Cardiac fibroblast (primary cell): ENCODE measurements at regions not wholly inside any gene's neighbourhood (a gene's known extent, or its start where the extent isn't known, plus 50 kb on each side); places are given as distances from the start of the nearest gene placed in this dataset.
"Not testable (repeated sequence)": the region's sequence is repeated elsewhere in the genome, so short reads cannot be mapped to it uniquely, and the experiment has no call there.

Source experiments
- DNase-seq, 2 donors: peaks; one replicate each; pipeline versions ENCODE4 v3.0.0 to v3.0.0-alpha.2; 2010; ENCODE audit warnings: low read depth in 2 of 2
- H3K4me3 ChIP-seq, 2 donors: replicated peaks in 1 of 2; 1 replicate in 1 of 2; 2 replicates in 1 of 2; pipeline ENCODE4 v1.5.1; 2011; ENCODE audit warnings: low read depth in 2 of 2, low read length in 2 of 2, mild to moderate bottlenecking in 2 of 2, moderate library complexity in 1 of 2
- TF ChIP-seq, protein P1 (sequence below): IDR thresholded peaks from one replicate; pipeline ENCODE4 v1.5.1; 2011; ENCODE audit warnings: low read depth, mild to moderate bottlenecking, low read length, inconsistent platforms

DNA sequence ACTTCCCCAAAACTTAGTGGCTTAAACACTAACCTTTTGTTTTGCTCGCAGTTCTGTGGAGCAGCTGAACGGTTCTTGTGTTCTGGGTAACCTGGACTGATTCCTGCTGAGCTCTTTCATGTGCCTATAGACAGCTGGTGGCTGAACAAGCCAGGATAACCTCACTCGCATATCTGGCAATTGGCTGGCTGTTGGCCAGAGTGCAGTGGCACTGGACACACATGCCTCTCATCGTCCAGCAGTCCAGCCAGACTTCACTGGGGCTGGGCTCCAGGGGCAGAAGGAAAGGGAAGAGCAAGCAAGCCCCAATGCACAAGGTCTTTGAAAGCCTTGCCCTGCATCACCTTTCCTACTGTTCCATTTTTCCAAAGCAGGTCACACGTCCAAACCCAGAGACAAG, 53.6 kb upstream of the GATA2 start:
- TF ChIP-seq, protein P1, sequence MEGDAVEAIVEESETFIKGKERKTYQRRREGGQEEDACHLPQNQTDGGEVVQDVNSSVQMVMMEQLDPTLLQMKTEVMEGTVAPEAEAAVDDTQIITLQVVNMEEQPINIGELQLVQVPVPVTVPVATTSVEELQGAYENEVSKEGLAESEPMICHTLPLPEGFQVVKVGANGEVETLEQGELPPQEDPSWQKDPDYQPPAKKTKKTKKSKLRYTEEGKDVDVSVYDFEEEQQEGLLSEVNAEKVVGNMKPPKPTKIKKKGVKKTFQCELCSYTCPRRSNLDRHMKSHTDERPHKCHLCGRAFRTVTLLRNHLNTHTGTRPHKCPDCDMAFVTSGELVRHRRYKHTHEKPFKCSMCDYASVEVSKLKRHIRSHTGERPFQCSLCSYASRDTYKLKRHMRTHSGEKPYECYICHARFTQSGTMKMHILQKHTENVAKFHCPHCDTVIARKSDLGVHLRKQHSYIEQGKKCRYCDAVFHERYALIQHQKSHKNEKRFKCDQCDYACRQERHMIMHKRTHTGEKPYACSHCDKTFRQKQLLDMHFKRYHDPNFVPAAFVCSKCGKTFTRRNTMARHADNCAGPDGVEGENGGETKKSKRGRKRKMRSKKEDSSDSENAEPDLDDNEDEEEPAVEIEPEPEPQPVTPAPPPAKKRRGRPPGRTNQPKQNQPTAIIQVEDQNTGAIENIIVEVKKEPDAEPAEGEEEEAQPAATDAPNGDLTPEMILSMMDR: no peak
- DNase-seq: no peak
- H3K4me3 ChIP-seq: no peak overlapping the region

DNA sequence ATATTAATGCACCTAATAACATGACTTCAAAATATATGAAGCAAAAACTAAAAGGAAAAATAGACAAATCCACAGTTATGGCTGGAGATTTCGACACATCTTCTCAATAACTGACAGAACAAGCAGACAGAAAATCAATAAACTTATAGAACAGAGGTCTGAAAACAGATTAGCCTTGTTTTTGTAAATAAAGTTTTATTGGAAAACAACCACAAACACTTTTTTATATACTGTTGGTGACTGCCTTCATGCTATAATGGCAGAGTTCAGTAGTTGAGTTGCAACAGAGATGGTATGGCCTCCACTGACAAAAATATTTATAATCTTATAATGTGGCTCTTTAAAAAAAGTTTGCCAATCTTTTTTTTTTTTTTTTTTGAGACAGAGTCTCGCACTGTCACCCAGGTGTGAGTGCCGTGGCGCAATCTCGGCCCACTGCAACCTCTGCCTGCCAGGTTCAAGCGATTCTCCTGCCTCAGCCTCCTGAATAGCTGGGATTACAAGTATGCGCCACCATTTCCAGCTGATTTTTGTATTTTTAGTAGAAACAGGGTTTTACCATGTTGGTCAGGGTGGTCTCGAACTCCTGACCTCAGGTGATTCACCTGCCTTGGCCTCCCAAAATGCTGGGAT, 52.2 kb upstream of the GATA2 start:
- TF ChIP-seq, protein P1: no peak
- no peak overlapping the region for H3K4me3 ChIP-seq
- DNase-seq: no peak

DNA sequence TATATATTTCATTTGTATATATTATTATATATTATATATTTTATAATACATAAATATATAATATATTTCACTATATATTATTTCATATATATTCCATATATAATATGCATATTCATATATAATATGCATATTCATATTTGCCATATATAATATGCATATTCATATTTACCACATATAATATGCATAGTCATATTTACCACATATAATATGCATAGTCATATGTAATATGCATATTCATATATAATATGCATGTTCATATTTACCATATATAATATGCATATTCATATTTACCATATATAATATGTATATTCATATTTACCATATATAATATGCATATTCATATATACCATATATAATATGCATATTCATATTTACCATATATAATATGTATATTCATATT, 51.2 kb upstream of the GATA2 start:
- H3K4me3 ChIP-seq: no peak overlapping the region
- TF ChIP-seq, protein P1: no peak
- no peak for DNase-seq

DNA sequence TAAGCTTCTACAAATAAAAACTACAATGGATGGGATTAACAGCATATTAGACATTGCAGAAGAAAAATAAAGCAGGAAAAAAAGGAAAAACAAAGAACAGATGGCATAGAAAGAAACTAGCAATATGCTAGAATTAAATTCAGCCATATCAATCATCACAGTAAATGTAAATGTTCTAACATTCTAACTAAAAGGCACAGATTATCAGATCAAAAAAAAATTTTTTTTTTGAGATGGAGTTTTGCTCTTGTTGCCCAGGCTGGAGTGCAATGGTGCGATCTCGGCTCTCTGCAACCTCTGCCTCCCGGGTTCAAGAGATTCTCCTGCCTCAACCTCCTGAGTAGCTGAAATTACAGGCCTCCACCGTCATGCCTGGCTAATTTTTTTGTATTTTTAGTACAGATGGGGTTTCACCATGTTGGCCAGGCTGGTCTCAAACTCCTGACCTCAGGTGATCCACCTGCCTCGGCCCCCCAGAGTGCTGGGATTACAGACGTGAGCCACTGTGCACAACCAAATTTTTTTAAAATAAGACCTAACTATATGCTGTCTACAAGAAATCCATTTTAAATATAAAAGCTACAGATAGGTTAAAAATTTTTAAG, 50.7 kb upstream of the GATA2 start:
- H3K4me3 ChIP-seq, DNase-seq: not testable (repeated sequence)
